HG03342 (cell line): ENCODE measurements at regions not wholly inside any gene's neighbourhood (a gene's known extent, or its start where the extent isn't known, plus 50 kb on each side); places are given as distances from the start of the nearest gene placed in this dataset.
A peak's percentile ranks its signal among the peaks of the same experiment; 100 is the strongest.

ENCODE experiments used
- ATAC-seq: cut with Tn5 transposase; IDR thresholded peaks from one replicate; pipeline ENCODE4 v1.9.1; 2021; ENCODE audit warnings: mild to moderate bottlenecking, moderate library complexity; ENCODE audit not compliant: unreplicated experiment

- no peak for ATAC-seq
Observed at GRCh38 chr1:56357927-56358690, 221.3 kb downstream of the PLPP3 start.

- ATAC-seq, result no peak
Observed at GRCh38 chr1:56356376-56356990, 222.9 kb downstream of the PLPP3 start.

- ATAC-seq, result no peak
Observed at GRCh38 chr1:56355918-56356317, 223.4 kb downstream of the PLPP3 start.

GRCh38 chr1:56355422-56355821 lies 223.9 kb downstream of the PLPP3 start:
- ATAC-seq, result no peak

GRCh38 chr1:56345831-56346230 lies 233.5 kb downstream of the PLPP3 start:
- ATAC-seq, result no peak

GRCh38 chr1:56340977-56341376 lies 238.4 kb downstream of the PLPP3 start:
- ATAC-seq, result no peak

GRCh38 chr1:56339786-56340465 lies 239.4 kb downstream of the PLPP3 start:
- no peak for ATAC-seq

GRCh38 chr1:56339093-56339492 lies 240.3 kb downstream of the PLPP3 start:
- ATAC-seq, result no peak

- no peak for ATAC-seq
Observed at GRCh38 chr1:56336982-56337381, 242.4 kb downstream of the PLPP3 start.

- ATAC-seq, result no peak
Observed at GRCh38 chr1:56335394-56335793, 244.0 kb downstream of the PLPP3 start.

GRCh38 chr1:56334047-56334446 lies 245.3 kb downstream of the PLPP3 start:
- no peak for ATAC-seq

- no peak for ATAC-seq
Observed at GRCh38 chr1:56333461-56333860, 245.9 kb downstream of the PLPP3 start.

GRCh38 chr1:56331892-56332567 lies 247.3 kb downstream of the PLPP3 start:
- no peak for ATAC-seq

GRCh38 chr1:56331207-56331891 lies 248.0 kb downstream of the PLPP3 start:
- ATAC-seq, result no peak

GRCh38 chr1:56330391-56331026 lies 248.9 kb downstream of the PLPP3 start:
- ATAC-seq, result peak; percentile 91

- no peak for ATAC-seq
Observed at GRCh38 chr1:56329970-56330369, 249.4 kb downstream of the PLPP3 start.

- ATAC-seq, result no peak
Observed at GRCh38 chr1:56327195-56327594, 252.2 kb downstream of the PLPP3 start.

- no peak for ATAC-seq
Observed at GRCh38 chr1:56326056-56326455, 253.3 kb downstream of the PLPP3 start.

GRCh38 chr1:56324504-56324903 lies 254.9 kb downstream of the PLPP3 start:
- no peak for ATAC-seq

GRCh38 chr1:56322211-56322610 lies 257.2 kb downstream of the PLPP3 start:
- no peak for ATAC-seq

GRCh38 chr1:56321150-56321490 lies 258.2 kb downstream of the PLPP3 start:
- ATAC-seq, result no peak
